ENCODE measurements at regions not wholly inside any gene's neighbourhood (a gene's known extent, or its start where the extent isn't known, plus 50 kb on each side); places are given as distances from the start of the nearest gene placed in this dataset.

GRCh38 chr3:148625991-148626390 lies 71.7 kb upstream of the AGTR1 start:
- no peaks in the 10 kb centered on the region for H3K36me3 ChIP-seq
- no peak overlapping the region for H3K4me3 ChIP-seq
- peaks cover 0 to 11% (median 0%) of the 10 kb centered on the region in 12 donors for H3K9me3 ChIP-seq
- WGBS, 4 donors: 48 to 79% (median 74%) methylated on average over 2 of the region's 2 CpGs
- TF ChIP-seq CTCF (IDR thresholded peaks at IDR 0.05) (no peak), POLR2A (IDR thresholded peaks at IDR 0.05) (no peak)
- ATAC-seq (no peak), DNase-seq (no peak)
- no peaks in the 10 kb centered on the region for H3K4me1 ChIP-seq
- intact Hi-C loops (cut with DNase I): no loop called here
- no peaks in the 10 kb centered on the region for H3K27me3 ChIP-seq
- no peak overlapping the region for H3K27ac ChIP-seq

GRCh38 chr3:148629006-148629405 lies 68.7 kb upstream of the AGTR1 start:
- no peak for TF ChIP-seq POLR2A (IDR thresholded peaks at IDR 0.05)
- no peak for TF ChIP-seq CTCF (IDR thresholded peaks at IDR 0.05)
- Histone ChIP-seq H3K27me3 (no peaks in the 10 kb centered on the region), H3K9me3 (peaks cover 0 to 15% (median 0%) of the 10 kb centered on the region in 12 donors), H3K27ac (no peak overlapping the region), H3K4me1 (no peaks in the 10 kb centered on the region), H3K36me3 (no peaks in the 10 kb centered on the region), H3K4me3 (no peak overlapping the region)
- no peak for DNase-seq
- intact Hi-C loops (cut with DNase I): no loop called here
- ATAC-seq: no peak
- 61 to 73% (median 67%) methylated on average over 1 of the region's 1 CpG for WGBS, 4 donors

GRCh38 chr3:148631124-148631903 lies 66.4 kb upstream of the AGTR1 start:
- DNase-seq (no peak), ATAC-seq (no peak)
- Histone ChIP-seq H3K4me1 (no peaks in the 10 kb centered on the region), H3K4me3 (no peak overlapping the region), H3K27me3 (no peaks in the 10 kb centered on the region), H3K27ac (no peak overlapping the region), H3K9me3 (peaks cover 0 to 15% (median 0%) of the 10 kb centered on the region in 12 donors), H3K36me3 (no peaks in the 10 kb centered on the region)
- 60 to 74% (median 67%) methylated on average over 6 of the region's 6 CpGs for WGBS, 4 donors
- intact Hi-C loops (cut with DNase I): no loop called here
- TF ChIP-seq CTCF (IDR thresholded peaks at IDR 0.05) (no peak), POLR2A (IDR thresholded peaks at IDR 0.05) (no peak)

- no peaks in the 10 kb centered on the region for H3K27me3 ChIP-seq
- ATAC-seq (no peak), DNase-seq (no peak)
- no peaks in the 10 kb centered on the region for H3K9me3 ChIP-seq
- intact Hi-C loops (cut with DNase I): no loop called here
- H3K36me3 ChIP-seq: no peaks in the 10 kb centered on the region
- no peak for TF ChIP-seq CTCF (IDR thresholded peaks at IDR 0.05)
- TF ChIP-seq POLR2A (IDR thresholded peaks at IDR 0.05): no peak
- peaks cover 0 to 19% (median 0%) of the 10 kb centered on the region in 12 donors for H3K4me1 ChIP-seq
- 76 to 87% (median 82%) methylated on average over 2 of the region's 2 CpGs for WGBS, 4 donors
- H3K4me3 ChIP-seq: no peak overlapping the region
- no peak overlapping the region for H3K27ac ChIP-seq
These were observed 56.0 kb upstream of the AGTR1 start for GRCh38 chr3:148641722-148642121.
